Activated CD4-positive, alpha-beta T cell treated with anti-CD3 and anti-CD28 coated beads, Interleukin-2, amount 50 U/mL, for 16 hours (primary cell): ENCODE measurements at regions not wholly inside any gene's neighbourhood (a gene's known extent, or its start where the extent isn't known, plus 50 kb on each side); places are given as distances from the start of the nearest gene placed in this dataset.
A peak's percentile ranks its signal among the peaks of the same experiment; 100 is the strongest.
"Not testable (repeated sequence)": the region's sequence is repeated elsewhere in the genome, so short reads cannot be mapped to it uniquely, and the experiment has no call there.

Experiments used
- DNase-seq: peaks from one replicate; pipeline ENCODE4 v3.0.0-alpha.2; 2020

GRCh38 chr3:150149651-150150051 lies 179.0 kb upstream of the PFN2 start:
- no peak for DNase-seq

- DNase-seq, result no peak
These were observed 177.5 kb upstream of the PFN2 start for GRCh38 chr3:150148227-150148626.

DNA sequence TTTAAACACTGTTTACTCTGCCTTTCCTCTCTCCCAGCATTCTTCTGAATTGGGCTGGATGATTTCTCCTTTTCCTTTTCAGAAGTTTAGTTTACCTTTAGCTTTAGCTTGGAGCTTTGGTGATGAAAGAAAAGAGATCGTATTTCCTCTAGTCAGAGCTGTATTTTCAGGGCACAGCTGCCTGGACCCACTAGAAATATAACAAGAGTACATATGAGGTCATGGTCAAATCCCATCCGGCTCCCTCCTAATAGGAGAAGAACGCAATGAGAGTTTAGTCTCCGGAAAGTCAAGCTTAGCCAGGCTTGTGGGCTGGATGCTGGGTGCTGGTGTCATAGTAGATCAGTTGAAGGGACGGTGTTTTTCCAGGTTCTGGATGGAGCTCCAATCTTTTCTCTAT lies 177.1 kb upstream of the PFN2 start:
- DNase-seq, result no peak

DNA sequence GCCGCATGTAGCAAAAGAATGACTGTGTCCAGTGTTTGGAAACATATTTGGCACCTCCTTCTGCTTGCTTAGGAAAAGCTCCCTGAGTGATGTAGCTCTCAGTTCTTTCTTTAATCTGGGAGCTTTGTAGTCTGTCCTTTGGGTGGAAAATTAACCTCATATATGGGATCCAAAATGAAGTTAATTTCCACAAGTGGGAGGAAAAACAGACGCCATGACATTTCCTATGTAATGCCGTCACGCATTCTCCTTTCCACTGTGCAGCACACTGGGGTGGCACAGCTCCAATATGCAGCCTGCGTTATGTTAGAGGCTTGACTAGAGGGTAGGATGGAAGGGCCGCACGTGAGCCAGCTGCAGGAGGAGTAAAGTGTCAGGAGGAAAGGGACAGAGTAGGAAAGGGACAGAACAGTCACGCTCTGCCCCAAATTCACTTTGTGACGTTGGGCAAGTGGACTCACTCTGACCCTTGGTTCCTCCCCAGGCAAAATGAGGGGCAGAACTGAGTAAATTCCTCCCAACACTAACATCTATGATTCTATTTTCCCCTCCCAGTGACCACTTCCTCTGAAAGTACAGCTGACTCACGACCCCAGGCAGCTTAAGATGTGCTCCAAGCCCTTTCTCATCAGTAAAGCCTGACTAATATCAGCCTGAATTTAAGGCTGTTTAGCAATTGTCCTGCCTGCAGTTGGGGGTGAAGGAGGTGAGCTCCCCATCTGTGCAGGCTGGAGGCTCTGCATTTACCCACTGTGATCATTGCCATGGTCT lies 176.5 kb upstream of the PFN2 start:
- DNase-seq, result peak; percentile 27

- DNase-seq, result no peak
These were observed 175.0 kb upstream of the PFN2 start for GRCh38 chr3:150145659-150146058.

GRCh38 chr3:150144191-150144708 lies 173.6 kb upstream of the PFN2 start:
- DNase-seq, result no peak

DNA sequence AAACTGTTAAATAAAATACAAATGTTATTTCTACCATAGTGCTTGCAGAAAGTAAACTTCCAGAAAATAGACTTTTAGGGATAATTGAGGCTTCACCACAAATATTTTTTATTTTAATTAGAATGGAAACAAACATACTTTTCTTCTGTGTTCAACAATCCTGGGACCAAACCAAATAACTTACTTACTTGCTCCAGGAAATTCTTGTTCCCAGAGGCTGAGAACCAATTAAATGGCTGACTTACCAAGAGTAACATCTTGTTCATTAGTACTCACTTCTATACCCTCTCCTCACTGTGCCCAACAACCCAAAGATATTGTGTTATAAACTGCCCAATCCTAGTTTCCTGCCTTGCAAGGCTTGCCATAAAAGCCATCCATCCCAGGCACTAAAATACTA lies 172.2 kb upstream of the PFN2 start:
- no peak for DNase-seq

- no peak for DNase-seq
These were observed 171.2 kb upstream of the PFN2 start for GRCh38 chr3:150141790-150142326.

- no peak for DNase-seq
These were observed 170.1 kb upstream of the PFN2 start for GRCh38 chr3:150140614-150141321.

- DNase-seq, result no peak
These were observed 168.1 kb upstream of the PFN2 start for GRCh38 chr3:150138824-150139223.

DNA sequence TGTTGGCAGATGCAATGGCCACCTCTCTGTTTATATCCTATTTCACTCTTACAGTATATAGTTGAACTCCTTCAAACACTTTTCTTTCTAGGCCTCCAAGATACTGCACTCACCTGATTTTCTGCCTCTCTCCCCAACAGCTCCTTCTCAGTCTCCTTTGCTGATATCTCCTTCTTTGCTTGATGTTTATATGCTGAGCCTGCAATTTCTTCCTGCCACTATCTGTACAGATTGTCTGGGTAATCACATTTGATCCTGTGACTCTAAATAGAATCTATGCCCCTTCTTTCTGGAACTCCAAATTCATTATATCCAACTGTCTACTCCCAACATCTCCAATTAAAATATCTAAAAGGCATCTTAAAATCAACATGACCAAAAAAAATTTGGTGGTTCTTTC lies 165.5 kb upstream of the PFN2 start:
- DNase-seq, result no peak

GRCh38 chr3:150135287-150135721 lies 164.6 kb upstream of the PFN2 start:
- no peak for DNase-seq

- DNase-seq, result no peak
These were observed 162.6 kb upstream of the PFN2 start for GRCh38 chr3:150133293-150133692.

GRCh38 chr3:150132101-150132749 lies 161.5 kb upstream of the PFN2 start:
- DNase-seq, result no peak

DNA sequence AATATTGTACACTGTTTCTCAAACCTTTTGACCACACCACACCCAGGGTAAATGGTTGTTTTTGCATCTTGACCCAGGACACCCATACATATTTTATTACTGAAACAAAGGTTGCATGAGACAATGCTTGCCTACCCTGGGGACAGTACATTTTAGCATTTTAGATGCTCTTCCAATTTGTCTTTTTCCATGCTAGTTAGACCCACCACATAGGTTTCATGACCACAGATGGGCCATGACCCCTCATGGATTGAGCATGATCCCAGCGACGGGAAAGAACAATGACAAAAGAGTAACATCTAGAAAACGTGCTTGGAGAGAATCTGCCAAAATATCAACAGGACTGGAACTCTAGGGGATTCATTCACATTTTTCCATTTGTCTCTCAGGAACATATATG lies 161.0 kb upstream of the PFN2 start:
- no peak for DNase-seq

DNA sequence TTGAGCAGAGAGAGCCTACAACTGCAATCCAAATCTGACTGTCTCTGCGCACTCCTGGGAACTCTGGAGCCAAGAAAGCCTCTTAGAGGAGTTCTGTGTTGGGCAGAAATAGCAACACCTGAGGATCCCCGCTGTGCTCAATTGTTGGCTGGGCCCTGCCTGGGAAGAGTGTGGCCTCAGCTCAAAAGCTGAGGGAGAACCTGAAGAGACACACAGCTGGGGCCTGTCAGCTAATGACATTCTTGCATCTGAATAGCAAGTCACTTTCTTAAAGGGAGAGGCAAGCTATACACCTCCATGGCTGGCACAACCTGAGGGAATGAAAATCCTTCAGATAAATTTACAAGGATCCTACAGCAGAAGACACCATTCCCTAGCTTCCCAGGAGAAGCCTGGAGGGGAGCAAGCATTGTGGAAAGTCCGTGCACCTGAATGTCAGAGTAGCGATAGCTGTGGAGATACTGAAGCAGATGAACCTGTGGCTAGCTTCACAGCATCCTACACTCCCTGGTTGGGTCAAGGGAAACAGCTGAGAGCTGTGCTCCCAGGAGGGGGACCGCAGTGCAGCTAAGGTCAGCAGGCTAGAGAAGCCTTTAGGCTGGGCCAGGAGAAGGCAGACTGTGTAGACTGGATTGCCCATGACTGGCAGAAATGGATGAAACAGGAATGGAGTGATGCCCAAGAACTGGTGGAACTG lies 159.9 kb upstream of the PFN2 start:
- no peak for DNase-seq

- no peak for DNase-seq
These were observed 158.5 kb upstream of the PFN2 start for GRCh38 chr3:150129166-150129565.

GRCh38 chr3:150128126-150128525 lies 157.4 kb upstream of the PFN2 start:
- no peak for DNase-seq

DNA sequence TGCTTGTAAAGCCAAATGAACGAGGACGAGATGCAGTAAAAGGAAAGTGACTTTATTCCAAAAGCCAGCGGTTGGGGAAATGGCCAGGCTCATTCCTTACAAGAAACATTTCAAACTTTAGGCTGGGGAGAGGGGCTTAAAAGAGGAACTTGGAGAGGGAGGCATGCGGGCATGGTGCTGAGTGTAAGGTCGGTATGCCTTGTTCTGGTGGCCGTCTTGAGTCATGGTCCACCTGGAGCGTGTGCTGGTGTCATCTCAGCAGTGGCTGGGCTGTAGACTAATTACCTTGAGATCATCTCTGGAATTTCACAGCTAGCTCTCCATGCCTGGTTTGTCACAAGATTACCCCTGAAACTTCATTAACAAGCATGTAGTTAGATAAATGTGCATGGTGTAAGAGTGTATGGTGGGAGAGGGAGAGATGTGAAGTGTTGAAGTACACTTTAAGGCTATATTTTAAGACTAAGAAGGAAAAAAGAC lies 156.4 kb upstream of the PFN2 start:
- no peak for DNase-seq

DNA sequence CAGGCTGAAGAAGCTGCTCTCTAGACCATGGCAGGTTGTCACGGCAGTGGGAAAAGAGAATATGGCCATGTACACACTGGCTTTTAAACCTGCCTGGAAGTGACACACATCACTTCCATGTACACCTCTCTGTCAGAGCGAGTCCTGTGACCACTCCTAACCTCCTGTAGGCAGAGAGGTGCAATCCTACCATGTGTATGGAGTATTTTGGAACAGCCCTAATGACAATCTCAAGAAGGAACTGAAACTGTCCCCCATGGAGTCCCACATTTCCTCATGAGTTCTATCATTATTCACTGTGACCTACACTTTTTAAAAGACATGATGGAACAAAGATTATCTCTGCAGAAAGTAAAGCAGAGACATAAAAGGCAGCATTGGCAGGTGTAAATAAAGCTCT lies 153.4 kb upstream of the PFN2 start:
- no peak for DNase-seq

GRCh38 chr3:150123249-150123648 lies 152.6 kb upstream of the PFN2 start:
- DNase-seq, result not testable (repeated sequence)

- DNase-seq, result no peak
These were observed 147.5 kb upstream of the PFN2 start for GRCh38 chr3:150118219-150118618.

- DNase-seq, result no peak
These were observed 146.4 kb upstream of the PFN2 start for GRCh38 chr3:150117076-150117475.
